WTC11 (cell line): ENCODE measurements at regions not wholly inside any gene's neighbourhood (a gene's known extent, or its start where the extent isn't known, plus 50 kb on each side); places are given as distances from the start of the nearest gene placed in this dataset.

Experiments
- CBFB ChIP-seq: sonication (generic); formaldehyde crosslinking; IDR thresholded peaks from 2 replicates; pipeline ENCODE4 v1.8.1; 2022; ENCODE audit warnings: mild to moderate bottlenecking, low read depth, missing genetic modification reagents
- NFYB ChIP-seq: sonication (generic); formaldehyde crosslinking; conservative IDR thresholded peaks from 2 replicates; pipeline ENCODE4 v1.8.0; 2022; ENCODE audit warnings: low read depth, missing genetic modification reagents
- NR3C1 ChIP-seq: sonication (generic); formaldehyde crosslinking; conservative IDR thresholded peaks from 2 replicates; pipeline ENCODE4 v1.8.1; 2023; ENCODE audit warnings: low read depth, mild to moderate bottlenecking, missing genetic modification reagents
- TF ChIP-seq, protein P1 (sequence below): fragments of 200-600 bp; IDR thresholded peaks from 2 replicates; pipeline ENCODE4 v1.8.0; 2022; ENCODE audit warnings: antibody characterized with exemption
- TF ChIP-seq, protein P2 (sequence below): sonication (generic); formaldehyde crosslinking; IDR thresholded peaks from 2 replicates; pipeline ENCODE4 v1.8.0; 2022; ENCODE audit warnings: mild to moderate bottlenecking, missing genetic modification reagents

DNA sequence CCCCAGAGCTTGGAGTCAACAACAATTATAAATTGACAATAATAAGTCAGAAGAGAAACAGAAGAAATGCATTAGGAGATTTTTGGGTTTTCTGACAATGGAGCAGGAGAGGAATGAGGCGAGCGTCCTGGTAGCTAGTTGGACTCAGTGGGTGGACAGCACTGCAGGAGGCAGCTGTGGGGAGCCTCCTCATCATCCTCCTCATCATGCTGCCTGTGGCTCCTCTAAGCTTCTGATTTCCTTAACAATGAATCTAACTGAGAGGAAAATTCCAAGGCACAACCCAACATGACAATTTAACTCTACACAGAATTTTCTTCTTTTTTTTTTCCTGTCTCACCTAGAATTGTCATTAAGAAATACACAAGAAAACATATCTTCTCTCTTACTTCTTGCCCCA lies 357.1 kb upstream of the NOCT start:
- TF ChIP-seq CBFB (no peak), NR3C1 (CRISPR knock-in tag) (no peak), NFYB (CRISPR knock-in tag) (no peak)
- TF ChIP-seq, protein P1, sequence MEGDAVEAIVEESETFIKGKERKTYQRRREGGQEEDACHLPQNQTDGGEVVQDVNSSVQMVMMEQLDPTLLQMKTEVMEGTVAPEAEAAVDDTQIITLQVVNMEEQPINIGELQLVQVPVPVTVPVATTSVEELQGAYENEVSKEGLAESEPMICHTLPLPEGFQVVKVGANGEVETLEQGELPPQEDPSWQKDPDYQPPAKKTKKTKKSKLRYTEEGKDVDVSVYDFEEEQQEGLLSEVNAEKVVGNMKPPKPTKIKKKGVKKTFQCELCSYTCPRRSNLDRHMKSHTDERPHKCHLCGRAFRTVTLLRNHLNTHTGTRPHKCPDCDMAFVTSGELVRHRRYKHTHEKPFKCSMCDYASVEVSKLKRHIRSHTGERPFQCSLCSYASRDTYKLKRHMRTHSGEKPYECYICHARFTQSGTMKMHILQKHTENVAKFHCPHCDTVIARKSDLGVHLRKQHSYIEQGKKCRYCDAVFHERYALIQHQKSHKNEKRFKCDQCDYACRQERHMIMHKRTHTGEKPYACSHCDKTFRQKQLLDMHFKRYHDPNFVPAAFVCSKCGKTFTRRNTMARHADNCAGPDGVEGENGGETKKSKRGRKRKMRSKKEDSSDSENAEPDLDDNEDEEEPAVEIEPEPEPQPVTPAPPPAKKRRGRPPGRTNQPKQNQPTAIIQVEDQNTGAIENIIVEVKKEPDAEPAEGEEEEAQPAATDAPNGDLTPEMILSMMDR, result no peak
- TF ChIP-seq, protein P2, sequence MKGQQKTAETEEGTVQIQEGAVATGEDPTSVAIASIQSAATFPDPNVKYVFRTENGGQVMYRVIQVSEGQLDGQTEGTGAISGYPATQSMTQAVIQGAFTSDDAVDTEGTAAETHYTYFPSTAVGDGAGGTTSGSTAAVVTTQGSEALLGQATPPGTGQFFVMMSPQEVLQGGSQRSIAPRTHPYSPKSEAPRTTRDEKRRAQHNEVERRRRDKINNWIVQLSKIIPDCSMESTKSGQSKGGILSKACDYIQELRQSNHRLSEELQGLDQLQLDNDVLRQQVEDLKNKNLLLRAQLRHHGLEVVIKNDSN (CRISPR knock-in tag), result no peak
